ENCODE measurements at regions not wholly inside any gene's neighbourhood (a gene's known extent, or its start where the extent isn't known, plus 50 kb on each side); places are given as distances from the start of the nearest gene placed in this dataset.

DNA sequence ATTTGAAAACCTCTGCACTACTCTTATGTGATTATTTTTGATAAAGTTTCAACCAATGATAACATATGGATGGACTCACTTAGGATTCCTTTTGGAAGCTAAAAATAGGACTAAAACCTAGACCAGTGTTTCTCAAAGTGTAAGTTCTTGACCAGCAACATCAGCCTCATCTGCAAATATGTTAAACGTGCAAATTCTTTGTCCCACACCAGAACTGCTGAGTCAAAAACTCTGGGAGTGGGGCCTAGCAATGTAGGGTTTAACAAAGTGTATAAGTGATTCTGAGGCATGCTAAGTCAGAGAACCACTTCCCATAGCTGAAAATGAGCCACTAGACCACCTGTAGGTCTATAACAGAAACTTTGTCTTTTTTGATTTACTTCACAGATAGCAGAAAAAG, 1247.2 kb upstream of the PIK3C3 start:
- Histone ChIP-seq H3K9me3 (ENCODE audit: control insufficient read depth, insufficient read depth, low read length) (no peaks in the 10 kb centered on the region), H3K4me1 (ENCODE audit: control insufficient read depth, low read length) (no peaks in the 10 kb centered on the region), H4K20me1 (ENCODE audit: control insufficient read depth, insufficient read depth, low read depth, low read length) (no peaks in the 10 kb centered on the region), H3F3A (ENCODE audit: control insufficient read depth, insufficient read depth) (no peaks in the 10 kb centered on the region), H3K9me2 (replicated peaks; ENCODE audit: control insufficient read depth, low read length) (no peaks in the 10 kb centered on the region), H3K79me2 (ENCODE audit: control insufficient read depth, low read length) (no peaks in the 10 kb centered on the region), H3K4me2 (ENCODE audit: low read length) (no peak overlapping the region), H3K27ac (ENCODE audit: low read depth, low read length) (no peak overlapping the region), H3K36me3 (ENCODE audit: control insufficient read depth, low read length) (no peaks in the 10 kb centered on the region), H3K4me3 (ENCODE audit: low read length) (no peak overlapping the region), H3K27me3 (ENCODE audit: control insufficient read depth, low read length) (no peaks in the 10 kb centered on the region)
- TF ChIP-seq CTCF (IDR thresholded peaks at IDR 0.05; ENCODE audit: low read depth, low read length, poor library complexity, severe bottlenecking) (no peak), EZH2phosphoT487 (IDR thresholded peaks at IDR 0.05; ENCODE audit: borderline replicate concordance, low read length) (no peak)

- Histone ChIP-seq H4K20me1 (ENCODE audit: control insufficient read depth, insufficient read depth, low read depth, low read length) (no peaks in the 10 kb centered on the region), H3K27ac (ENCODE audit: low read depth, low read length) (no peak overlapping the region), H3K9me3 (ENCODE audit: control insufficient read depth, insufficient read depth, low read length) (no peaks in the 10 kb centered on the region; the same call in 1 of the 2 replicates), H3K4me3 (ENCODE audit: low read length) (no peak overlapping the region), H3K4me2 (ENCODE audit: low read length) (no peak overlapping the region), H3K4me1 (ENCODE audit: control insufficient read depth, low read length) (no peaks in the 10 kb centered on the region), H3K79me2 (ENCODE audit: control insufficient read depth, low read length) (no peaks in the 10 kb centered on the region), H3K27me3 (ENCODE audit: control insufficient read depth, low read length) (no peaks in the 10 kb centered on the region), H3K9me2 (replicated peaks; ENCODE audit: control insufficient read depth, low read length) (no peaks in the 10 kb centered on the region), H3F3A (ENCODE audit: control insufficient read depth, insufficient read depth) (no peaks in the 10 kb centered on the region), H3K36me3 (ENCODE audit: control insufficient read depth, low read length) (no peaks in the 10 kb centered on the region)
- TF ChIP-seq CTCF (IDR thresholded peaks at IDR 0.05; ENCODE audit: low read depth, low read length, poor library complexity, severe bottlenecking) (no peak), EZH2phosphoT487 (IDR thresholded peaks at IDR 0.05; ENCODE audit: borderline replicate concordance, low read length) (no peak)
Observed at GRCh38 chr18:40698129-40698528, 1256.9 kb upstream of the PIK3C3 start.

DNA sequence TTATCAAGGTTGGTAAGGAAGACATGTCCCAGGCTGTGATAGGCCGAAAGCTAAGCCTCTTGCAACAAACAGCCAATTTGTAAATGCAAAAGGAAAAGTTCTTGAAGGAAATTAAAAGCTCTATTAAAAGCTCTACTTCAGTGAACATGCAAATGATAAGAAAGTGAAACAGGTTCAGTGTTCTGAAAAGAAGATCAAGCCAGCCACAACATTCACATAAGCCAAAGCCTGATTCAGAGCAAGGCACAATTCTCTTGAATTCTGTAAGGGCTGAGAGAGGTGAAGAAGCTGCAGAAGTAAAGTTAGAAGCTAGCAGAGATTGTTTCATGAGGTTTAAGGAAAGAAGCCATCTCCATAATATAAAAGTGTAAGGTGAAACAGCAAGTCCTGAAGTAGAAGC, 1259.5 kb upstream of the PIK3C3 start:
- Histone ChIP-seq H4K20me1 (ENCODE audit: control insufficient read depth, insufficient read depth, low read depth, low read length) (no peaks in the 10 kb centered on the region), H3K4me1 (ENCODE audit: control insufficient read depth, low read length) (no peaks in the 10 kb centered on the region), H3K4me2 (ENCODE audit: low read length) (no peak overlapping the region), H3F3A (ENCODE audit: control insufficient read depth, insufficient read depth) (no peaks in the 10 kb centered on the region), H3K27me3 (ENCODE audit: control insufficient read depth, low read length) (no peaks in the 10 kb centered on the region), H3K9me3 (ENCODE audit: control insufficient read depth, insufficient read depth, low read length) (no peaks in the 10 kb centered on the region; the same call in 1 of the 2 replicates), H3K9me2 (replicated peaks; ENCODE audit: control insufficient read depth, low read length) (no peaks in the 10 kb centered on the region), H3K4me3 (ENCODE audit: low read length) (no peak overlapping the region), H3K79me2 (ENCODE audit: control insufficient read depth, low read length) (no peaks in the 10 kb centered on the region), H3K36me3 (ENCODE audit: control insufficient read depth, low read length) (no peaks in the 10 kb centered on the region), H3K27ac (ENCODE audit: low read depth, low read length) (no peak overlapping the region)
- TF ChIP-seq CTCF (IDR thresholded peaks at IDR 0.05; ENCODE audit: low read depth, low read length, poor library complexity, severe bottlenecking) (no peak), EZH2phosphoT487 (IDR thresholded peaks at IDR 0.05; ENCODE audit: borderline replicate concordance, low read length) (no peak)

DNA sequence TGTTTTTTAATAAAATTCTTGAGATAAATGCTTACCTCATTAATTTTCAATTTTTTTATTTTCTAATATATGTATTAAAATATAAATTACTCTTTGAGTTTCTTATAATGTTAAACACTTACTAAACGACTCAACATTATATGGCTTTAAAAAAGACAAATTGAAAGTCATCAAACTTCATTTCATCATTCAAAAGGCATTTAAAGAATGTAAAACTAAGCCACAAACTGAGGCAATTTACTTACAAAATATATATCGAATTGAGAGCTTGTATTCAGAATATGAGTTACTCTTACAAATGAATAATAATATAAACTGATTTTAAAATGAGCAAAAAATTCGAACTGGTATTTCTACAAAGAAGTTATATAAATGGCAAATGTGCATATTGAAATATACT, 1262.2 kb upstream of the PIK3C3 start:
- Histone ChIP-seq H3K4me3 (ENCODE audit: low read length) (no peak overlapping the region), H3K79me2 (ENCODE audit: control insufficient read depth, low read length) (no peaks in the 10 kb centered on the region), H3F3A (ENCODE audit: control insufficient read depth, insufficient read depth) (no peaks in the 10 kb centered on the region), H3K9me2 (replicated peaks; ENCODE audit: control insufficient read depth, low read length) (no peaks in the 10 kb centered on the region), H3K27ac (ENCODE audit: low read depth, low read length) (no peak overlapping the region), H3K4me2 (ENCODE audit: low read length) (no peak overlapping the region), H3K27me3 (ENCODE audit: control insufficient read depth, low read length) (no peaks in the 10 kb centered on the region), H3K9me3 (ENCODE audit: control insufficient read depth, insufficient read depth, low read length) (no peaks in the 10 kb centered on the region), H3K4me1 (ENCODE audit: control insufficient read depth, low read length) (no peaks in the 10 kb centered on the region), H3K36me3 (ENCODE audit: control insufficient read depth, low read length) (no peaks in the 10 kb centered on the region), H4K20me1 (ENCODE audit: control insufficient read depth, insufficient read depth, low read depth, low read length) (no peaks in the 10 kb centered on the region)
- no peak for TF ChIP-seq CTCF (IDR thresholded peaks at IDR 0.05; ENCODE audit: low read depth, low read length, poor library complexity, severe bottlenecking)
- no peak for TF ChIP-seq EZH2phosphoT487 (IDR thresholded peaks at IDR 0.05; ENCODE audit: borderline replicate concordance, low read length)

Measured in DOHH2 (cell line).